Peyer's patch (tissue), 4 donors: ENCODE measurements at regions not wholly inside any gene's neighbourhood (a gene's known extent, or its start where the extent isn't known, plus 50 kb on each side); places are given as distances from the start of the nearest gene placed in this dataset.

Source experiments
- POLR2A ChIP-seq, 2 donors: fragments of 450-650 bp; IDR thresholded peaks; one replicate each; pipeline ENCODE4 v1.5.1; 2017; ENCODE audit warnings: antibody characterized with exemption in 2 of 2, mild to moderate bottlenecking in 2 of 2, moderate library complexity in 2 of 2
- TF ChIP-seq, protein P1 (sequence below), 6 experiments: fragments of 450-650 bp in 4 of 6; fragments of 200-600 bp in 2 of 6; sonication (generic) in 1 of 6; IDR thresholded peaks; one replicate each; pipeline ENCODE4 v1.5.1; 2017 to 2019; ENCODE audit warnings: antibody characterized with exemption in 6 of 6, mild to moderate bottlenecking in 3 of 6, moderate library complexity in 1 of 6

DNA sequence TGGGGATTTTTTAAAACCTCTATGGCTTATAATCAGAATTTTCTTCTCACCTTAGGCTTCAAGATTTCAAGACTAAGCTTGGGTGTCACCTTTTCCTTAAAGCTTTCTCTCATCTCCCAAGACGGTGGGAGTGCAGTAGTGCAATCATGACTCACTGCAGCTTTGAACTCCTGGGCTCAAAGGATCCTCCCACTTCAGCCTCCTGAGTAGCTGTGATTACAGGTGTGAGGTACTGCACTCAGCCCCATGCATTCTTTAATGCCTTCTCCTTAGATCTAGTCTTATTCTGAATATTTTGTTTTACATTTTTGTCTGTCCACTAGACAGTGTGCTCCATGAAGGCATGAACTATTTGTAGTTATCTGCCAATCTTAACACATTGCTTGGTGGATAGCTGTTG is 55.7 kb upstream of the FAT3 start:
- TF ChIP-seq, protein P1, sequence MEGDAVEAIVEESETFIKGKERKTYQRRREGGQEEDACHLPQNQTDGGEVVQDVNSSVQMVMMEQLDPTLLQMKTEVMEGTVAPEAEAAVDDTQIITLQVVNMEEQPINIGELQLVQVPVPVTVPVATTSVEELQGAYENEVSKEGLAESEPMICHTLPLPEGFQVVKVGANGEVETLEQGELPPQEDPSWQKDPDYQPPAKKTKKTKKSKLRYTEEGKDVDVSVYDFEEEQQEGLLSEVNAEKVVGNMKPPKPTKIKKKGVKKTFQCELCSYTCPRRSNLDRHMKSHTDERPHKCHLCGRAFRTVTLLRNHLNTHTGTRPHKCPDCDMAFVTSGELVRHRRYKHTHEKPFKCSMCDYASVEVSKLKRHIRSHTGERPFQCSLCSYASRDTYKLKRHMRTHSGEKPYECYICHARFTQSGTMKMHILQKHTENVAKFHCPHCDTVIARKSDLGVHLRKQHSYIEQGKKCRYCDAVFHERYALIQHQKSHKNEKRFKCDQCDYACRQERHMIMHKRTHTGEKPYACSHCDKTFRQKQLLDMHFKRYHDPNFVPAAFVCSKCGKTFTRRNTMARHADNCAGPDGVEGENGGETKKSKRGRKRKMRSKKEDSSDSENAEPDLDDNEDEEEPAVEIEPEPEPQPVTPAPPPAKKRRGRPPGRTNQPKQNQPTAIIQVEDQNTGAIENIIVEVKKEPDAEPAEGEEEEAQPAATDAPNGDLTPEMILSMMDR (IDR thresholded peaks at IDR 0.05) = no peak
- TF ChIP-seq POLR2A (IDR thresholded peaks at IDR 0.05) = no peak
